RWPE2 (cell line): ENCODE measurements at regions not wholly inside any gene's neighbourhood (a gene's known extent, or its start where the extent isn't known, plus 50 kb on each side); places are given as distances from the start of the nearest gene placed in this dataset.

ENCODE experiments used
- ATAC-seq: fragments of 200-7000 bp; cut with Tn5 transposase; 3 replicates; pipeline ENCODE4 v1.9.1; 2021; ENCODE audit warnings: low read depth
- DNase-seq: peaks from one replicate; pipeline ENCODE4 v3.0.0-alpha.2; 2020; ENCODE audit warnings: low spot score
- H3K27ac ChIP-seq: fragments of 450-650 bp; 2 replicates; pipeline ENCODE4 v1.5.1; 2017; ENCODE audit warnings: mild to moderate bottlenecking; ENCODE audit not compliant: poor library complexity, severe bottlenecking
- H3K27me3 ChIP-seq: fragments of 250-450 bp; sonication (Bioruptor Pico); 2 replicates; pipeline ENCODE4 v1.5.1; 2021; ENCODE audit warnings: mild to moderate bottlenecking, moderate library complexity; ENCODE audit not compliant: insufficient read depth, poor library complexity, severe bottlenecking
- H3K36me3 ChIP-seq: fragments of 250-450 bp; sonication (Bioruptor Pico); 2 replicates; pipeline ENCODE4 v1.5.1; 2020; ENCODE audit warnings: low read depth, mild to moderate bottlenecking, moderate library complexity
- H3K4me1 ChIP-seq: fragments of 250-450 bp; sonication (Bioruptor Pico); 2 replicates; pipeline ENCODE4 v1.5.1; 2021; ENCODE audit warnings: mild to moderate bottlenecking, moderate library complexity; ENCODE audit not compliant: insufficient read depth, poor library complexity, severe bottlenecking
- H3K4me3 ChIP-seq: fragments of 250-450 bp; sonication (Bioruptor Pico); 2 replicates; pipeline ENCODE4 v1.5.1; 2021; ENCODE audit warnings: mild to moderate bottlenecking, moderate library complexity; ENCODE audit not compliant: severe bottlenecking
- H3K9me3 ChIP-seq: fragments of 250-450 bp; sonication (Bioruptor Pico); 2 replicates; pipeline ENCODE4 v1.5.1; 2021; ENCODE audit warnings: mild to moderate bottlenecking, moderate library complexity; ENCODE audit not compliant: severe bottlenecking
- CTCF ChIP-seq: fragments of 450-650 bp; IDR thresholded peaks from one replicate; pipeline ENCODE4 v1.5.1; 2017; ENCODE audit warnings: mild to moderate bottlenecking, moderate library complexity; ENCODE audit not compliant: poor library complexity, severe bottlenecking

- Histone ChIP-seq H3K27me3 (no peaks in the 10 kb centered on the region), H3K36me3 (no peaks in the 10 kb centered on the region), H3K27ac (no peak overlapping the region), H3K4me3 (no peak overlapping the region), H3K4me1 (no peaks in the 10 kb centered on the region), H3K9me3 (no peaks in the 10 kb centered on the region)
- ATAC-seq (no peak), DNase-seq (no peak)
- no peak for TF ChIP-seq CTCF
Measured at GRCh38 chr6:63392092-63392724, 72.4 kb upstream of the LGSN start.

GRCh38 chr6:63394656-63395308 lies 75.0 kb upstream of the LGSN start:
- TF ChIP-seq CTCF: no peak
- no peaks in the 10 kb centered on the region for H3K4me1 ChIP-seq
- no peaks in the 10 kb centered on the region for H3K36me3 ChIP-seq
- no peak for ATAC-seq
- H3K27me3 ChIP-seq: no peaks in the 10 kb centered on the region
- H3K9me3 ChIP-seq: no peaks in the 10 kb centered on the region
- no peak overlapping the region for H3K4me3 ChIP-seq
- H3K27ac ChIP-seq: no peak overlapping the region
- no peak for DNase-seq

GRCh38 chr6:63395381-63395780 lies 75.6 kb upstream of the LGSN start:
- Histone ChIP-seq H3K9me3 (no peaks in the 10 kb centered on the region), H3K27ac (no peak overlapping the region), H3K27me3 (no peaks in the 10 kb centered on the region), H3K4me1 (no peaks in the 10 kb centered on the region), H3K36me3 (no peaks in the 10 kb centered on the region), H3K4me3 (no peak overlapping the region)
- TF ChIP-seq CTCF: no peak
- DNase-seq (no peak), ATAC-seq (no peak)

- H3K9me3 ChIP-seq: no peaks in the 10 kb centered on the region
- no peaks in the 10 kb centered on the region for H3K36me3 ChIP-seq
Measured at GRCh38 chr6:63403725-63404124, 83.9 kb upstream of the LGSN start.

More at GRCh38 chr6:63403725-63404124, 83.9 kb upstream of the LGSN start:
- Histone ChIP-seq H3K4me3 (no peak overlapping the region), H3K4me1 (no peaks in the 10 kb centered on the region), H3K27ac (no peak overlapping the region), H3K27me3 (no peaks in the 10 kb centered on the region)
- DNase-seq (no peak), ATAC-seq (no peak)
- no peak for TF ChIP-seq CTCF
